Naive thymus-derived CD4-positive, alpha-beta T cell (primary cell): ENCODE measurements at regions not wholly inside any gene's neighbourhood (a gene's known extent, or its start where the extent isn't known, plus 50 kb on each side); places are given as distances from the start of the nearest gene placed in this dataset.
"Not testable (repeated sequence)": the region's sequence is repeated elsewhere in the genome, so short reads cannot be mapped to it uniquely, and the experiment has no call there.

Experiments
- ATAC-seq: fragments of 150-1000 bp; cut with Tn5 transposase; 2 replicates; pipeline ENCODE4 v1.10.0; 2021; ENCODE audit warnings: mild to moderate bottlenecking, moderate library complexity
- CTCF ChIA-PET: fragments of 350-600 bp; sonication (Branson Sonifier 250); formaldehyde crosslinking; loops from one replicate; lab custom pipeline; 2021; ENCODE audit warnings: antibody characterized with exemption; lab: Charles Lee
- POLR2A ChIA-PET: fragments of 350-600 bp; sonication (Branson Sonifier 250); formaldehyde crosslinking; loops from one replicate; lab custom pipeline; 2021; ENCODE audit warnings: antibody characterized with exemption, inconsistent platforms; lab: Charles Lee
- DNase-seq, 9 donors: peaks; one replicate each; pipeline versions ENCODE4 v3.0.0 to v3.0.0-alpha.2; 2020 to 2022; ENCODE audit warnings: mixed read lengths in 1 of 9
- H3K27ac ChIP-seq: one replicate; pipeline ENCODE4 v1.7.0; 2013; ENCODE audit warnings: mild to moderate bottlenecking, low read depth, low read length, moderate library complexity
- H3K27me3 ChIP-seq, 2 donors: one replicate each; pipeline ENCODE4 v1.7.0; 2013; ENCODE audit warnings: low read length in 2 of 2, mild to moderate bottlenecking in 2 of 2, moderate library complexity in 2 of 2; ENCODE audit not compliant: control insufficient read depth in 2 of 2, insufficient read depth in 2 of 2
- H3K36me3 ChIP-seq, 3 experiments: 1 replicate in 2 of 3; 2 replicates in 1 of 3; pipeline ENCODE4 v1.7.0; 2013; ENCODE audit warnings: low read length in 3 of 3, mild to moderate bottlenecking in 3 of 3, moderate library complexity in 1 of 3; ENCODE audit not compliant: insufficient read depth in 3 of 3, control insufficient read depth in 2 of 3
- H3K4me1 ChIP-seq, 2 donors: one replicate each; pipeline ENCODE4 v1.7.0; 2013; ENCODE audit warnings: low read length in 2 of 2, mild to moderate bottlenecking in 2 of 2, moderate library complexity in 1 of 2; ENCODE audit not compliant: control insufficient read depth in 2 of 2, insufficient read depth in 2 of 2
- H3K4me3 ChIP-seq: 2 replicates; pipeline ENCODE4 v1.7.0; 2013; ENCODE audit warnings: mild to moderate bottlenecking, low read length
- H3K9me3 ChIP-seq, 3 experiments: 1 replicate in 2 of 3; 2 replicates in 1 of 3; pipeline ENCODE4 v1.7.0; 2013; ENCODE audit warnings: low read length in 3 of 3; ENCODE audit not compliant: control insufficient read depth in 2 of 3
- H3K27ac Mint-ChIP-seq, 9 donors: one replicate each; pipeline ENCODE4 v1.8.0; 2020 to 2022; ENCODE audit warnings: mixed read lengths in 9 of 9, mild to moderate bottlenecking in 8 of 9, moderate library complexity in 5 of 9, inconsistent platforms in 2 of 9
- H3K27me3 Mint-ChIP-seq, 5 donors: one replicate each; pipeline ENCODE4 v1.8.0; 2021 to 2022; ENCODE audit warnings: mixed read lengths in 5 of 5, mild to moderate bottlenecking in 1 of 5
- H3K36me3 Mint-ChIP-seq, 5 donors: one replicate each; pipeline ENCODE4 v1.8.0; 2020 to 2022; ENCODE audit warnings: mixed read lengths in 5 of 5, mild to moderate bottlenecking in 3 of 5, inconsistent platforms in 1 of 5
- H3K4me1 Mint-ChIP-seq, 7 donors: one replicate each; pipeline ENCODE4 v1.8.0; 2020 to 2022; ENCODE audit warnings: mixed read lengths in 7 of 7, mild to moderate bottlenecking in 3 of 7, inconsistent platforms in 1 of 7
- H3K4me3 Mint-ChIP-seq, 10 donors: one replicate each; pipeline ENCODE4 v1.8.0; 2020 to 2022; ENCODE audit warnings: mild to moderate bottlenecking in 10 of 10, mixed read lengths in 10 of 10, moderate library complexity in 6 of 10, inconsistent platforms in 2 of 10
- H3K9me3 Mint-ChIP-seq, 11 donors: one replicate each; pipeline ENCODE4 v1.8.0; 2020 to 2022; ENCODE audit warnings: mixed read lengths in 11 of 11, mild to moderate bottlenecking in 4 of 11, inconsistent platforms in 1 of 11, moderate library complexity in 1 of 11
- intact Hi-C, 2 donors: fragments of 100-400 bp; cut with micrococcal nuclease; formaldehyde crosslinking; loops; one replicate each; pipeline ENCODE4 v1.15.1; 2023

- Mint-ChIP-seq H3K4me1 (no peaks in the 10 kb centered on the region), H3K9me3 (peaks cover 0 to 33% (median 10%) of the 10 kb centered on the region in 11 donors), H3K4me3 (no peak overlapping the region), H3K36me3 (peaks cover 0 to 3% (median 0%) of the 10 kb centered on the region in 5 donors), H3K27ac (no peak overlapping the region), H3K27me3 (peaks cover 0 to 29% (median 21%) of the 10 kb centered on the region in 5 donors)
- H3K27ac ChIP-seq: no peak overlapping the region
- DNase-seq: no peak
- ChIA-PET CTCF (interaction anchor here (0.6 kb wide), 1 partner anchor 92 kb away, joined by 3 read pairs; no protein-coding TSS in a partner anchor), POLR2A (no interaction called here)
- no peaks in the 10 kb centered on the region for H3K9me3 ChIP-seq
- no peaks in the 10 kb centered on the region for H3K36me3 ChIP-seq
- ATAC-seq: no peak
- intact Hi-C loops: no loop called here
- H3K4me1 ChIP-seq: no peaks in the 10 kb centered on the region
- no peaks in the 10 kb centered on the region for H3K27me3 ChIP-seq
- no peak overlapping the region for H3K4me3 ChIP-seq
Measured at GRCh38 chr3:140883428-140884040, 58.1 kb upstream of the SLC25A36 start.

DNA sequence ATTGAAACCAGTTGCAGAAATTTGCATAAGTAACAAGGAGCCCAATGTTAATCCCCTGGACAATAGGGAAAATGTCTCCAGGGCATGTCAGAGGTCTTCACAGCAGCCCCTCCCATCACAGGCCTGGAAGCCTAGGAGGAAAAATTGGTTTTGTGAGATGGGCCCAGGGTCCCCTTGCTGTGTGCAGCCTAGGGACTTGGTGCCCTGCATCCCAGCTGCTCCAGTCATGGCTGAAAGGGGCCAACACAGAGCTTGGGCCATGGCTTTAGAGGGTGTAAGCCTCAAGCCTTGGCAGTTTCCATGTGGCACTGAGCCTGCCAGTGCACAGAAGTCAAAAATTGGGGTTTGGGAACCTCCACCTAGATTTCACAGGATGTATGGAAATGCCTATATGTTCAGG lies 55.9 kb upstream of the SLC25A36 start:
- POLR2A ChIA-PET, H3K36me3 ChIP-seq, H3K27me3 ChIP-seq, H3K4me1 ChIP-seq, H3K27ac ChIP-seq, DNase-seq, CTCF ChIA-PET, H3K4me3 Mint-ChIP-seq, H3K36me3 Mint-ChIP-seq, intact Hi-C loops, H3K4me3 ChIP-seq, H3K9me3 ChIP-seq, H3K27ac Mint-ChIP-seq, H3K4me1 Mint-ChIP-seq, ATAC-seq: not testable (repeated sequence)
- Mint-ChIP-seq H3K27me3 (peaks cover 0 to 24% (median 9%) of the 10 kb centered on the region in 5 donors), H3K9me3 (peaks cover 0 to 23% (median 9%) of the 10 kb centered on the region in 11 donors)
